HCT116 (cell line): ENCODE measurements at regions not wholly inside any gene's neighbourhood (a gene's known extent, or its start where the extent isn't known, plus 50 kb on each side); places are given as distances from the start of the nearest gene placed in this dataset.

Experiments
- ATAC-seq: fragments of 200-7000 bp; cut with Tn5 transposase; 2 replicates; pipeline ENCODE4 v1.9.1; 2020; ENCODE audit warnings: mild to moderate bottlenecking, moderate library complexity
- BruUV-seq: library from RNA; stranded (reverse); fragments of 400-500 nt; replicated peaks from 2 replicates; lab custom pipeline; 2021; lab: Mats Ljungman, UMichigan
- CTCF ChIA-PET: fragments of 300-600 bp; sonication (Branson Sonifier 250); formaldehyde crosslinking; loops from one replicate; lab custom pipeline; 2021; ENCODE audit warnings: antibody characterized with exemption; lab: Charles Lee
- POLR2A ChIA-PET: fragments of 300-600, 350-600 bp; sonication (Branson Sonifier 250); formaldehyde crosslinking; loops from one replicate; lab custom pipeline; 2021; ENCODE audit warnings: antibody characterized with exemption; lab: Charles Lee
- RAD21 ChIA-PET, 2 experiments: fragments of 300-600 bp; sonication (Branson Sonifier 250); formaldehyde crosslinking; loops; one replicate each; lab custom pipeline; 2023; ENCODE audit warnings: low total read pairs in 2 of 2; ENCODE audit not compliant: uncharacterized antibody in 2 of 2, unreplicated experiment in 2 of 2, low non-redundant PET in 1 of 2; lab: Charles Lee
- DNase-seq: peaks from one replicate; pipeline ENCODE4 v3.0.0-alpha.2; 2010; ENCODE audit warnings: low read depth, low spot score
- H2AFZ ChIP-seq: fragments of 200-600 bp; shearing (Covaris generic), sonication (generic); 2 replicates; pipeline ENCODE4 v1.6.1; 2017; ENCODE audit warnings: low read depth, mixed run types, mixed read lengths, antibody characterized with exemption, low read length; ENCODE audit not compliant: poor library complexity, severe bottlenecking
- H3K27ac ChIP-seq: 2 replicates; pipeline ENCODE4 v1.5.1; 2012; ENCODE audit warnings: low read depth, low read length
- H3K27me3 ChIP-seq: fragments of 200-600 bp; sonication (generic); 2 replicates; pipeline ENCODE4 v1.6.1; 2016; ENCODE audit warnings: mixed run types, low read length, mixed read lengths; ENCODE audit not compliant: insufficient read depth
- H3K36me3 ChIP-seq, 2 experiments: fragments of 200-500 bp in 1 of 2; fragments of 200-600 bp in 1 of 2; sonication (Bioruptor generic) in 1 of 2; sonication (generic) in 1 of 2; 2 replicates each; pipeline versions ENCODE4 v1.5.1 to v1.6.1; 2014 to 2016; ENCODE audit warnings: low read length in 2 of 2, inconsistent platforms in 1 of 2, mixed read lengths in 1 of 2, mixed run types in 1 of 2; ENCODE audit not compliant: insufficient read depth in 2 of 2, control insufficient read depth in 1 of 2
- H3K4me1 ChIP-seq, 2 experiments: fragments of 200-600 bp in 1 of 2; sonication (generic) in 1 of 2; 2 replicates each; pipeline versions ENCODE4 v1.5.1 to v1.6.1; 2012 to 2017; ENCODE audit warnings: low read length in 2 of 2, inconsistent platforms in 1 of 2, mild to moderate bottlenecking in 1 of 2, mixed read lengths in 1 of 2, mixed run types in 1 of 2, moderate library complexity in 1 of 2; ENCODE audit not compliant: insufficient read depth in 2 of 2, control insufficient read depth in 1 of 2
- H3K4me2 ChIP-seq: fragments of 200-600 bp; sonication (generic); 2 replicates; pipeline ENCODE4 v1.6.1; 2017; ENCODE audit warnings: mixed run types, low read length, mixed read lengths
- H3K4me3 ChIP-seq, 2 experiments: fragments of 200-600 bp in 1 of 2; sonication (generic) in 1 of 2; replicated peaks in 1 of 2; 2 replicates each; pipeline ENCODE4 v1.5.1; 2011 to 2016; ENCODE audit warnings: low read length in 2 of 2, control low read depth in 1 of 2, low read depth in 1 of 2, mild to moderate bottlenecking in 1 of 2, mixed read lengths in 1 of 2, mixed run types in 1 of 2
- H3K79me2 ChIP-seq: fragments of 200-600 bp; sonication (generic); 2 replicates; pipeline ENCODE4 v1.6.1; 2017; ENCODE audit warnings: mild to moderate bottlenecking, mixed run types, low read length, moderate library complexity, mixed read lengths; ENCODE audit not compliant: insufficient read depth
- H3K9ac ChIP-seq: fragments of 200-600 bp; sonication (generic); 2 replicates; pipeline ENCODE4 v1.6.1; 2016; ENCODE audit warnings: low read length, mixed read lengths
- H3K9me2 ChIP-seq: fragments of 200-600 bp; sonication (generic), shearing (Covaris generic); 2 replicates; pipeline ENCODE4 v1.6.1; 2017; ENCODE audit warnings: mixed run types, mild to moderate bottlenecking, moderate library complexity; ENCODE audit not compliant: insufficient read depth
- H3K9me3 ChIP-seq, 2 experiments: fragments of 200-500 bp in 1 of 2; fragments of 200-600 bp in 1 of 2; sonication (Bioruptor generic) in 1 of 2; sonication (generic) in 1 of 2; 2 replicates each; pipeline ENCODE4 v1.6.1; 2014 to 2017; ENCODE audit warnings: low read length in 2 of 2, mixed read lengths in 2 of 2, inconsistent platforms in 1 of 2, low read depth in 1 of 2, mild to moderate bottlenecking in 1 of 2, mixed run types in 1 of 2, moderate library complexity in 1 of 2; ENCODE audit not compliant: control insufficient read depth in 1 of 2, insufficient read depth in 1 of 2
- H4K20me1 ChIP-seq: fragments of 200-600 bp; sonication (generic), shearing (Covaris generic); 2 replicates; pipeline ENCODE4 v1.6.1; 2017; ENCODE audit warnings: mixed run types, mild to moderate bottlenecking, moderate library complexity; ENCODE audit not compliant: insufficient read depth
- EGR1 ChIP-seq: IDR thresholded peaks from 2 replicates; pipeline ENCODE4 v1.6.1; 2012; ENCODE audit warnings: low read depth
- EZH2 ChIP-seq: fragments of 200-600 bp; sonication (generic); IDR thresholded peaks from 2 replicates; pipeline ENCODE4 v1.6.1; 2017; ENCODE audit warnings: antibody characterized with exemption, mixed run types
- EZH2phosphoT487 ChIP-seq: fragments of 200-600 bp; IDR thresholded peaks from 2 replicates; pipeline ENCODE4 v1.6.1; 2018; ENCODE audit warnings: antibody characterized with exemption, borderline replicate concordance
- JUND ChIP-seq: IDR thresholded peaks from 2 replicates; pipeline ENCODE4 v1.6.1; 2012
- MAX ChIP-seq: IDR thresholded peaks from 2 replicates; pipeline ENCODE4 v1.6.1; 2012
- SIN3A ChIP-seq: IDR thresholded peaks from 2 replicates; pipeline ENCODE4 v1.6.1; 2012; ENCODE audit warnings: low read depth
- SRF ChIP-seq: IDR thresholded peaks from 2 replicates; pipeline ENCODE4 v1.6.1; 2012; ENCODE audit warnings: low read depth
- YY1 ChIP-seq: IDR thresholded peaks from 2 replicates; pipeline ENCODE4 v1.6.1; 2011; ENCODE audit warnings: low read length, low read depth, moderate library complexity, mild to moderate bottlenecking; ENCODE audit not compliant: insufficient replicate concordance; ENCODE audit errors: extremely low read depth
- ZNF274 ChIP-seq: fragments of 200-500 bp; sonication (Bioruptor generic); IDR thresholded peaks from 2 replicates; pipeline ENCODE4 v1.6.1; 2014; ENCODE audit warnings: mild to moderate bottlenecking, low read depth, low read length, inconsistent platforms
- intact Hi-C: fragments of 100-400 bp; cut with micrococcal nuclease; formaldehyde crosslinking; loops from 2 replicates; pipeline ENCODE4 v1.10.0; 2022

DNA sequence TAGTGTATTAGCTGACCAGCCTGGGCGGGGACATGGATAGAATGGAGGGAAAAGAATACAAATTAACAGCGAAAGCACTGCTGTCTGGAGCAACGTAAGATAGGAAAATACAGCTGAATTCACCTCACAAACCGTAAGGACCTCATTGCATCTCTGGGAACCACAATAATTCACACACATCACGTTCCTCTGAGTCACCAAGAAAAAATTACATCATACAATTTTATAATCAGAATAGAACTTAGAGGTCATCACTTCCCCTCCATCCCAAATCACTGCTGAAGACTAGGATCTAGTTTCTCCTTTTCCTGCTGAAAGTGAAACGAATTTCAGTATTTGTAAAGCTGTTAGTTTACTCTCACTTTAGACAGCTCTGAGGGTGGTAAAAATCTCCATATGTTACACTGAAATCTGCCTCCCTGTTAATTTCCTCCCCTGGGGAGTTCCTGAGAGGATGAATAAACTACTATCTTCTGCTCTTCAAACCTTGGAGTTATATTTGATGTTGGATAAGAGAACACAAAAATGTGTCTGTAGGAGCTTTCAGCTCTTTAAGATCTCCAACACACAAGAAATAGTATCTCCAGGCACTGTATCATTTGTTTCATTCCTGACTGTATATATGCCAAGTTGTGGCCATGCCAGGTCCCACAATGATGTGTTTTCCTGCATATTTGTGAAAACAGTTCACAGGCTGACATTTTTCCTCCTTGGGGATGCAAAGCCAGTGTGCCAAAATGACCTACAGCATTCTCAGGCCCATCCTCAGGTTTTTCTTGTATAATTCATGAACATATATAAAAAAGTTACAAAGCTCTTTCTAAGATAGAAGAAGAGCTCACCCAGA lies 63.8 kb upstream of the SSTR1 start:
- no peaks in the 10 kb centered on the region for H3K9me3 ChIP-seq
- ATAC-seq (no peak), DNase-seq (no peak)
- no TSS peak for BruUV-seq
- TF ChIP-seq SIN3A (no peak), EGR1 (no peak), SRF (no peak), EZH2phosphoT487 (no peak)
- RAD21 ChIA-PET, result no interaction called here
- CTCF ChIA-PET, result no interaction called here
- no peaks in the 10 kb centered on the region for H3K36me3 ChIP-seq
- H3K9ac ChIP-seq, result no peak overlapping the region
- no peaks in the 10 kb centered on the region for H3K9me2 ChIP-seq
- H3K4me2 ChIP-seq, result no peak overlapping the region
- no peaks in the 10 kb centered on the region for H4K20me1 ChIP-seq
- no peak overlapping the region for H3K27ac ChIP-seq
- no peak overlapping the region for H3K4me3 ChIP-seq
- H3K27me3 ChIP-seq, result no peaks in the 10 kb centered on the region
- no peaks in the 10 kb centered on the region for H3K4me1 ChIP-seq
- H3K79me2 ChIP-seq, result no peaks in the 10 kb centered on the region
- no peak overlapping the region for H2AFZ ChIP-seq
- intact Hi-C loops, result no loop called here
- POLR2A ChIA-PET, result no interaction called here

GRCh38 chr14:38145142-38145541 lies 62.6 kb upstream of the SSTR1 start:
- no peak overlapping the region for H3K4me3 ChIP-seq
- no peak overlapping the region for H2AFZ ChIP-seq
- no peak overlapping the region for H3K27ac ChIP-seq
- ATAC-seq, result no peak
- RAD21 ChIA-PET, result no interaction called here
- POLR2A ChIA-PET, result no interaction called here
- intact Hi-C loops, result no loop called here
- CTCF ChIA-PET, result no interaction called here
- no peaks in the 10 kb centered on the region for H3K9me2 ChIP-seq
- H3K9me3 ChIP-seq, result no peaks in the 10 kb centered on the region
- H3K9ac ChIP-seq, result no peak overlapping the region
- TF ChIP-seq EZH2 (no peak), SIN3A (no peak), JUND (no peak), ZNF274 (no peak), MAX (no peak), YY1 (no peak)
- no TSS peak for BruUV-seq
- H3K4me1 ChIP-seq, result no peaks in the 10 kb centered on the region
- H4K20me1 ChIP-seq, result no peaks in the 10 kb centered on the region
- H3K4me2 ChIP-seq, result no peak overlapping the region
- no peaks in the 10 kb centered on the region for H3K36me3 ChIP-seq
- H3K79me2 ChIP-seq, result no peaks in the 10 kb centered on the region
- DNase-seq, result no peak
- H3K27me3 ChIP-seq, result no peaks in the 10 kb centered on the region
